Gastroesophageal sphincter (tissue), 4 donors: ENCODE measurements at regions not wholly inside any gene's neighbourhood (a gene's known extent, or its start where the extent isn't known, plus 50 kb on each side); places are given as distances from the start of the nearest gene placed in this dataset.

Experiments used
- ATAC-seq: fragments of 150-250 bp; one replicate; pipeline ENCODE4 v1.9.1; 2016; ENCODE audit warnings: mild to moderate bottlenecking, moderate library complexity
- H3K27ac ChIP-seq, 4 donors: fragments of 200-600 bp; sonication (generic) in 3 of 4; 1 replicate in 3 of 4; 2 replicates in 1 of 4; pipeline ENCODE4 v1.5.1; 2016 to 2019
- H3K27me3 ChIP-seq: fragments of 200-600 bp; sonication (generic); one replicate; pipeline ENCODE4 v1.5.1; 2019
- H3K36me3 ChIP-seq, 2 donors: fragments of 200-600 bp; sonication (generic); one replicate each; pipeline ENCODE4 v1.5.1; 2019; ENCODE audit warnings: control low read depth in 1 of 2
- H3K4me1 ChIP-seq, 3 donors: fragments of 200-600 bp; sonication (generic); 1 replicate in 2 of 3; 2 replicates in 1 of 3; pipeline ENCODE4 v1.5.1; 2016 to 2019; ENCODE audit warnings: control low read depth in 2 of 3
- H3K4me3 ChIP-seq, 2 donors: fragments of 200-600 bp; sonication (generic); one replicate each; pipeline ENCODE4 v1.5.1; 2019; ENCODE audit warnings: mild to moderate bottlenecking in 1 of 2, moderate library complexity in 1 of 2
- H3K9me3 ChIP-seq, 3 donors: fragments of 200-600 bp; sonication (generic); one replicate each; pipeline ENCODE4 v1.5.1; 2017 to 2019; ENCODE audit warnings: control low read depth in 2 of 3
- CTCF ChIP-seq, 4 experiments: fragments of 200-600 bp in 2 of 4; fragments of 450-650 bp in 2 of 4; sonication (generic) in 1 of 4; IDR thresholded peaks; one replicate each; pipeline ENCODE4 v1.5.1; 2017 to 2019; ENCODE audit warnings: antibody characterized with exemption in 4 of 4, mild to moderate bottlenecking in 2 of 4, moderate library complexity in 2 of 4
- EP300 ChIP-seq: sonication (generic); formaldehyde crosslinking; IDR thresholded peaks from one replicate; pipeline ENCODE4 v1.6.1; 2017; ENCODE audit warnings: antibody characterized with exemption, mild to moderate bottlenecking
- POLR2A ChIP-seq, 2 donors: fragments of 450-650 bp; IDR thresholded peaks; one replicate each; pipeline ENCODE4 v1.6.1; 2017; ENCODE audit warnings: antibody characterized with exemption in 2 of 2, mild to moderate bottlenecking in 2 of 2, moderate library complexity in 1 of 2
- POLR2AphosphoS5 ChIP-seq: sonication (generic); formaldehyde crosslinking; IDR thresholded peaks from one replicate; pipeline ENCODE4 v1.6.1; 2017; ENCODE audit warnings: antibody characterized with exemption
- WGBS, 2 donors: methylation state at CpG; one replicate each; pipeline ENCODE4 v1.1.5; 2018; ENCODE audit warnings: low coverage in 1 of 2; 5-methylcytosine and 5-hydroxymethylcytosine counted together

DNA sequence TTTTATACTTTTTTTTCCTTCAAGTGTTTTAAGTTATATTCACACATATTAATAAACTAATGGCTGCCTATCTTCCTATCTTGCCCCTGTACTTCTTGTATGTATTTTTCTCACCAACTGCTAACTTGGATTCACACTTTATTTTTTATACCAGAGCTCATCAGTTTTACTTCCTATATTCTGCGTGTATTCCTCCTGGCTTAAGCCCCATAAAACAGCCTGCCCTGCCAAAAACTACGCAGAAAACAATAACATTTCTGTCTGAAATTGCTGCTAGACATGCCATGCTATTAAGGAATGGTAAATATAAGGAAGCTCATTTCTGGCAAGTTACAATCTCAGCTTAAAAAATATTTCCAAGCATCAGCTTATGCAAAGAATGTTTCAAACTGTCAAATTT, 172.3 kb downstream of the UBE2E3 start:
- Histone ChIP-seq H3K4me3 (no peak overlapping the region), H3K27ac (no peak overlapping the region), H3K36me3 (no peaks in the 10 kb centered on the region), H3K4me1 (peaks cover 0 to 13% (median 6%) of the 10 kb centered on the region in 3 donors), H3K9me3 (peaks cover 0 to 6% (median 0%) of the 10 kb centered on the region in 3 donors), H3K27me3 (no peaks in the 10 kb centered on the region)
- no peak for ATAC-seq
- 6 to 7% methylated on average over 2 of the region's 2 CpGs for WGBS, 2 donors
- TF ChIP-seq CTCF (IDR thresholded peaks at IDR 0.05) = no peak
- TF ChIP-seq POLR2A (IDR thresholded peaks at IDR 0.05) = no peak
- no peak for TF ChIP-seq EP300
- no peak for TF ChIP-seq POLR2AphosphoS5

DNA sequence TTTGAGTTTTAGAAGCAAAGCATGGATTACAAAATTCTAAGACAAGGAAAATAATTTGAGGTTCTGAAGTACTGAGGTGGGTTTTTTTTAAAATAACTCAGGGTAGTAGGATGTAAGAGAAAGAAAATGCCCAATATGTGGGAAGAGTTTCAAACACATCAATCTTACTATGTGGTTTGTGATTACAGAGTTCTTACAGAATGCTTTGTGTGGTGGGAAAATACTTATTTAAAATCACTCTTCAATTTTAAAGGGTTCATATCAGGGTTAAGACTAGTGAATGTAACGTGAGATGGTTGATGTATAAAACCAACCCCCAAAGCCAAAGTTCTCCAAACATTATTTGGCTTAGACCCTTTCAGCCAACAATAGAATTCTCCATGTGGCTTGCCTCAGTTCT, 173.5 kb downstream of the UBE2E3 start:
- ATAC-seq = no peak
- Histone ChIP-seq H3K27me3 (no peaks in the 10 kb centered on the region), H3K4me1 (peaks cover 0 to 13% (median 6%) of the 10 kb centered on the region in 3 donors), H3K36me3 (no peaks in the 10 kb centered on the region), H3K27ac (no peak overlapping the region), H3K4me3 (no peak overlapping the region), H3K9me3 (peaks cover 0 to 6% (median 0%) of the 10 kb centered on the region in 3 donors)
- WGBS, 2 donors = 40 to 50% methylated on average over 1 of the region's 1 CpG
- TF ChIP-seq CTCF (IDR thresholded peaks at IDR 0.05) (no peak), POLR2A (IDR thresholded peaks at IDR 0.05) (no peak), EP300 (no peak), POLR2AphosphoS5 (no peak)

DNA sequence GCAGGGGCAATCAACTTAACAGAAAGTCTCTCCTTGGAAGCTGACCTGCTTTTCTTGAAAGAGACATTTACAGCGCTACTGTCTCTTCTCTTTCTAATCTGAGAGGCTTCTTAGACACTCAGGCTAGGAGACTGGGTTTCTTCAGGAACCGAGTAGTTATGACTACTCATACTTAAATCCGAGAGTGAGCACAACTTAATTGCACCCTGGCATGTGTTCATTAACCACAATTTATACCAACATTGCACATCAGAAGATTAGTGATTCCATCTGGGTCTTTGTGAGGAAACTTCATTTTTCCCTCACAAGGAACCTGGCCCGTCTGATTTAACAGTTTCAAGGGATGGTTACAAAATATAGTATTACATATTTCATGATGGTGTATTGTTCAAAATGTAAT, 176.9 kb downstream of the UBE2E3 start:
- Histone ChIP-seq H3K9me3 (peaks cover 0 to 6% (median 0%) of the 10 kb centered on the region in 3 donors), H3K4me3 (no peak overlapping the region), H3K27me3 (no peaks in the 10 kb centered on the region), H3K27ac (no peak overlapping the region), H3K36me3 (no peaks in the 10 kb centered on the region), H3K4me1 (peaks cover 0 to 8% (median 5%) of the 10 kb centered on the region in 3 donors)
- 60 to 71% methylated on average over 2 to 4 of the region's 4 CpGs for WGBS, 2 donors
- TF ChIP-seq CTCF (IDR thresholded peaks at IDR 0.05) (no peak), POLR2AphosphoS5 (no peak), POLR2A (IDR thresholded peaks at IDR 0.05) (no peak), EP300 (no peak)
- no peak for ATAC-seq

DNA sequence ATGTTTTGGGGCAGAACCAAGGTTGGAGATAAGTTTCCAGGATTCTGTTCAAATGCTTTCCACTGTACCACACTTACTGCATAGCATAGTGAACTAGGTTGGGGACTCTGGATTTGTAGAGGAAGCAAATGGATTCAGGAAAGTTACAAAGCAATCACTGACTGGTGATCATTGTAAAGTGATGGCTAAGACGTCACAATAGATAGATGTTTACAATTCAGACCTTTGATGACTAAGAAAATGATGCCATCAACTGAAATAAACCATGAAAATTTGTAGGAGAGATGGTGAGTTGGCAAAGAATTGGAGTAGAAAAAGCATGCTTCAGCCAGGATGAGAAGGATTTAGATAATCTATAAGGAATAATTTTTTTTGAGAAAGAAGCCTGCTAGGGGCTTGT, 178.0 kb downstream of the UBE2E3 start:
- Histone ChIP-seq H3K27me3 (no peaks in the 10 kb centered on the region), H3K27ac (no peak overlapping the region), H3K4me1 (no peaks in the 10 kb centered on the region), H3K9me3 (peaks cover 0 to 6% (median 0%) of the 10 kb centered on the region in 3 donors), H3K4me3 (no peak overlapping the region), H3K36me3 (no peaks in the 10 kb centered on the region)
- ATAC-seq = no peak
- WGBS, 2 donors = 44 to 80% methylated on average over 1 of the region's 1 CpG
- TF ChIP-seq POLR2A (IDR thresholded peaks at IDR 0.05) = no peak
- no peak for TF ChIP-seq POLR2AphosphoS5
- no peak for TF ChIP-seq EP300
- no peak for TF ChIP-seq CTCF (IDR thresholded peaks at IDR 0.05)

DNA sequence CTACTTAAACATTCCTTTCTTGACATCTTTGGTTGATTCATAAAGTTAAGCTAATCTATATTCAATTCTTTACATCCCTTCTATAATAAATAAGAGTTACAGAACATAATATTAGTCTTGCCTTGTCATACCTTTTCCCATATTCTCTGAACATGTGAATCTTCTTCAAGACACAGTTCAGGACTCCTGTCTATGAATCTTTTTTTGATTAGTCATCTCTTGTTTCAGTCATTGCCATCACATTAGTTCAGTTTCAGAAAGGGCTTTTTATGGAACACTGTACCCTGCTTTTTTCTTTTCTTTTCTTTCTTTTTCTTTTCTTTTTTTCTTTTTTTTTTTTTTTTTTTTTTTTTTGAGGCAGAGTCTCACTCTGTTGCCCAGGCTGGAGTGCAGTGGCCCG, 181.2 kb downstream of the UBE2E3 start:
- Histone ChIP-seq H3K9me3 (no peaks in the 10 kb centered on the region), H3K27me3 (no peaks in the 10 kb centered on the region), H3K4me1 (no peaks in the 10 kb centered on the region), H3K4me3 (no peak overlapping the region), H3K27ac (no peak overlapping the region), H3K36me3 (no peaks in the 10 kb centered on the region)
- ATAC-seq = no peak
- WGBS, 2 donors = 100% methylated on average over 1 of the region's 1 CpG; no CpG with 5 or more reads in 1 of the 2 donors
- TF ChIP-seq EP300 (no peak), POLR2AphosphoS5 (no peak), POLR2A (IDR thresholded peaks at IDR 0.05) (no peak), CTCF (IDR thresholded peaks at IDR 0.05) (no peak)
